HCT116 (cell line): ENCODE measurements at regions not wholly inside any gene's neighbourhood (a gene's known extent, or its start where the extent isn't known, plus 50 kb on each side); places are given as distances from the start of the nearest gene placed in this dataset.

Source experiments
- ATAC-seq: fragments of 200-7000 bp; cut with Tn5 transposase; 2 replicates; pipeline ENCODE4 v1.9.1; 2020; ENCODE audit warnings: mild to moderate bottlenecking, moderate library complexity
- BruUV-seq: library from RNA; stranded (reverse); fragments of 400-500 nt; replicated peaks from 2 replicates; lab custom pipeline; 2021; lab: Mats Ljungman, UMichigan
- CTCF ChIA-PET: fragments of 300-600 bp; sonication (Branson Sonifier 250); formaldehyde crosslinking; loops from one replicate; lab custom pipeline; 2021; ENCODE audit warnings: antibody characterized with exemption; lab: Charles Lee
- POLR2A ChIA-PET: fragments of 300-600, 350-600 bp; sonication (Branson Sonifier 250); formaldehyde crosslinking; loops from one replicate; lab custom pipeline; 2021; ENCODE audit warnings: antibody characterized with exemption; lab: Charles Lee
- RAD21 ChIA-PET, 2 experiments: fragments of 300-600 bp; sonication (Branson Sonifier 250); formaldehyde crosslinking; loops; one replicate each; lab custom pipeline; 2023; ENCODE audit warnings: low total read pairs in 2 of 2; ENCODE audit not compliant: uncharacterized antibody in 2 of 2, unreplicated experiment in 2 of 2, low non-redundant PET in 1 of 2; lab: Charles Lee
- DNase-seq: peaks from one replicate; pipeline ENCODE4 v3.0.0-alpha.2; 2010; ENCODE audit warnings: low read depth, low spot score
- H2AFZ ChIP-seq: fragments of 200-600 bp; shearing (Covaris generic), sonication (generic); 2 replicates; pipeline ENCODE4 v1.6.1; 2017; ENCODE audit warnings: low read depth, mixed run types, mixed read lengths, antibody characterized with exemption, low read length; ENCODE audit not compliant: poor library complexity, severe bottlenecking
- H3K27ac ChIP-seq: 2 replicates; pipeline ENCODE4 v1.5.1; 2012; ENCODE audit warnings: low read depth, low read length
- H3K27me3 ChIP-seq: fragments of 200-600 bp; sonication (generic); 2 replicates; pipeline ENCODE4 v1.6.1; 2016; ENCODE audit warnings: mixed run types, low read length, mixed read lengths; ENCODE audit not compliant: insufficient read depth
- H3K36me3 ChIP-seq, 2 experiments: fragments of 200-500 bp in 1 of 2; fragments of 200-600 bp in 1 of 2; sonication (Bioruptor generic) in 1 of 2; sonication (generic) in 1 of 2; 2 replicates each; pipeline versions ENCODE4 v1.5.1 to v1.6.1; 2014 to 2016; ENCODE audit warnings: low read length in 2 of 2, inconsistent platforms in 1 of 2, mixed read lengths in 1 of 2, mixed run types in 1 of 2; ENCODE audit not compliant: insufficient read depth in 2 of 2, control insufficient read depth in 1 of 2
- H3K4me1 ChIP-seq, 2 experiments: fragments of 200-600 bp in 1 of 2; sonication (generic) in 1 of 2; 2 replicates each; pipeline versions ENCODE4 v1.5.1 to v1.6.1; 2012 to 2017; ENCODE audit warnings: low read length in 2 of 2, inconsistent platforms in 1 of 2, mild to moderate bottlenecking in 1 of 2, mixed read lengths in 1 of 2, mixed run types in 1 of 2, moderate library complexity in 1 of 2; ENCODE audit not compliant: insufficient read depth in 2 of 2, control insufficient read depth in 1 of 2
- H3K4me2 ChIP-seq: fragments of 200-600 bp; sonication (generic); 2 replicates; pipeline ENCODE4 v1.6.1; 2017; ENCODE audit warnings: mixed run types, low read length, mixed read lengths
- H3K4me3 ChIP-seq, 2 experiments: fragments of 200-600 bp in 1 of 2; sonication (generic) in 1 of 2; replicated peaks in 1 of 2; 2 replicates each; pipeline ENCODE4 v1.5.1; 2011 to 2016; ENCODE audit warnings: low read length in 2 of 2, control low read depth in 1 of 2, low read depth in 1 of 2, mild to moderate bottlenecking in 1 of 2, mixed read lengths in 1 of 2, mixed run types in 1 of 2
- H3K79me2 ChIP-seq: fragments of 200-600 bp; sonication (generic); 2 replicates; pipeline ENCODE4 v1.6.1; 2017; ENCODE audit warnings: mild to moderate bottlenecking, mixed run types, low read length, moderate library complexity, mixed read lengths; ENCODE audit not compliant: insufficient read depth
- H3K9ac ChIP-seq: fragments of 200-600 bp; sonication (generic); 2 replicates; pipeline ENCODE4 v1.6.1; 2016; ENCODE audit warnings: low read length, mixed read lengths
- H3K9me2 ChIP-seq: fragments of 200-600 bp; sonication (generic), shearing (Covaris generic); 2 replicates; pipeline ENCODE4 v1.6.1; 2017; ENCODE audit warnings: mixed run types, mild to moderate bottlenecking, moderate library complexity; ENCODE audit not compliant: insufficient read depth
- H3K9me3 ChIP-seq, 2 experiments: fragments of 200-500 bp in 1 of 2; fragments of 200-600 bp in 1 of 2; sonication (Bioruptor generic) in 1 of 2; sonication (generic) in 1 of 2; 2 replicates each; pipeline ENCODE4 v1.6.1; 2014 to 2017; ENCODE audit warnings: low read length in 2 of 2, mixed read lengths in 2 of 2, inconsistent platforms in 1 of 2, low read depth in 1 of 2, mild to moderate bottlenecking in 1 of 2, mixed run types in 1 of 2, moderate library complexity in 1 of 2; ENCODE audit not compliant: control insufficient read depth in 1 of 2, insufficient read depth in 1 of 2
- H4K20me1 ChIP-seq: fragments of 200-600 bp; sonication (generic), shearing (Covaris generic); 2 replicates; pipeline ENCODE4 v1.6.1; 2017; ENCODE audit warnings: mixed run types, mild to moderate bottlenecking, moderate library complexity; ENCODE audit not compliant: insufficient read depth
- CBX3 ChIP-seq: IDR thresholded peaks from 2 replicates; pipeline ENCODE4 v1.6.1; 2012; ENCODE audit warnings: low read depth
- ELF1 ChIP-seq: IDR thresholded peaks from 2 replicates; pipeline ENCODE4 v1.6.1; 2012; ENCODE audit warnings: low read depth, borderline replicate concordance
- FOSL1 ChIP-seq: IDR thresholded peaks from 2 replicates; pipeline ENCODE4 v1.6.1; 2012; ENCODE audit warnings: low read depth
- JUND ChIP-seq: IDR thresholded peaks from 2 replicates; pipeline ENCODE4 v1.6.1; 2012
- MAX ChIP-seq: IDR thresholded peaks from 2 replicates; pipeline ENCODE4 v1.6.1; 2012
- POLR2A ChIP-seq: IDR thresholded peaks from 2 replicates; pipeline ENCODE4 v1.7.0; 2011; ENCODE audit warnings: borderline replicate concordance; ENCODE audit not compliant: insufficient read depth, insufficient read length; ENCODE audit errors: extremely low read depth
- POLR2AphosphoS5 ChIP-seq: IDR thresholded peaks from 2 replicates; pipeline ENCODE4 v1.6.1; 2011; ENCODE audit warnings: mild to moderate bottlenecking, low read depth, low read length, moderate library complexity
- REST ChIP-seq: IDR thresholded peaks from 2 replicates; pipeline ENCODE4 v1.6.1; 2012; ENCODE audit warnings: low read depth
- intact Hi-C: fragments of 100-400 bp; cut with micrococcal nuclease; formaldehyde crosslinking; loops from 2 replicates; pipeline ENCODE4 v1.10.0; 2022

GRCh38 chr14:28012629-28013415 is 753.8 kb upstream of the FOXG1 start:
- no peaks in the 10 kb centered on the region for H3K9me2 ChIP-seq
- intact Hi-C loops = no loop called here
- H3K27ac ChIP-seq = no peak overlapping the region
- ChIA-PET RAD21 (no interaction called here), CTCF (no interaction called here), POLR2A (no interaction called here)
- no peaks in the 10 kb centered on the region for H3K79me2 ChIP-seq
- H3K9me3 ChIP-seq = peaks cover 13 to 21% of the 10 kb centered on the region in 2 experiments; a peak in 2 of 4 replicates
- H3K36me3 ChIP-seq = no peaks in the 10 kb centered on the region
- BruUV-seq = no TSS peak
- no peaks in the 10 kb centered on the region for H3K4me1 ChIP-seq
- H4K20me1 ChIP-seq = no peaks in the 10 kb centered on the region
- no peak overlapping the region for H3K4me3 ChIP-seq
- no peak for ATAC-seq
- no peak overlapping the region for H3K9ac ChIP-seq
- no peak overlapping the region for H3K4me2 ChIP-seq
- TF ChIP-seq POLR2A (no peak), POLR2AphosphoS5 (no peak), REST (no peak), CBX3 (no peak), MAX (no peak), ELF1 (no peak), FOSL1 (no peak), JUND (no peak)
- TF ChIP-seq, all 23 proteins: peak for 0
- no peak overlapping the region for H2AFZ ChIP-seq
- DNase-seq = no peak
- H3K27me3 ChIP-seq = no peaks in the 10 kb centered on the region
